HS-27A (cell line): ENCODE measurements at regions not wholly inside any gene's neighbourhood (a gene's known extent, or its start where the extent isn't known, plus 50 kb on each side); places are given as distances from the start of the nearest gene placed in this dataset.

Experiments
- DNase-seq: peaks from one replicate; pipeline ENCODE4 v3.0.0-alpha.2; 2012; ENCODE audit warnings: low read depth, missing footprints

GRCh38 chr17:70797166-70797565, 627.8 kb downstream of the KCNJ2 start:
- no peak for DNase-seq

- DNase-seq, result no peak
Observed at GRCh38 chr17:70804161-70804560, 634.8 kb downstream of the KCNJ2 start.

GRCh38 chr17:70808596-70808995, 639.3 kb downstream of the KCNJ2 start:
- no peak for DNase-seq

- DNase-seq, result no peak
Observed at GRCh38 chr17:70810609-70811008, 641.3 kb downstream of the KCNJ2 start.

- DNase-seq, result peak; percentile 20
Observed at GRCh38 chr17:70813355-70813930, 644.1 kb downstream of the KCNJ2 start.

- no peak for DNase-seq
Observed at GRCh38 chr17:70819183-70819582, 649.9 kb downstream of the KCNJ2 start.

- peak; percentile 49 for DNase-seq
Observed at GRCh38 chr17:70820276-70820675, 650.9 kb downstream of the KCNJ2 start.

GRCh38 chr17:70825321-70826125, 656.2 kb downstream of the KCNJ2 start:
- DNase-seq, result no peak

GRCh38 chr17:70829876-70830275, 660.5 kb downstream of the KCNJ2 start:
- no peak for DNase-seq

- DNase-seq, result no peak
Observed at GRCh38 chr17:70834039-70834438, 664.7 kb downstream of the KCNJ2 start.

GRCh38 chr17:70848785-70849184, 679.5 kb downstream of the KCNJ2 start:
- peak; percentile 29 for DNase-seq

- DNase-seq, result no peak
Observed at GRCh38 chr17:70855401-70856054, 686.2 kb downstream of the KCNJ2 start.

GRCh38 chr17:70857351-70857750, 688.0 kb downstream of the KCNJ2 start:
- no peak for DNase-seq

GRCh38 chr17:70859829-70860228, 690.5 kb downstream of the KCNJ2 start:
- no peak for DNase-seq

GRCh38 chr17:70862295-70862694, 693.0 kb downstream of the KCNJ2 start:
- no peak for DNase-seq

- no peak for DNase-seq
Observed at GRCh38 chr17:70863436-70864248, 694.3 kb downstream of the KCNJ2 start.

GRCh38 chr17:70865993-70866804, 696.9 kb downstream of the KCNJ2 start:
- DNase-seq, result no peak

- no peak for DNase-seq
Observed at GRCh38 chr17:70868149-70868548, 698.8 kb downstream of the KCNJ2 start.

- DNase-seq, result no peak
Observed at GRCh38 chr17:70869402-70870085, 700.2 kb downstream of the KCNJ2 start.

- no peak for DNase-seq
Observed at GRCh38 chr17:70871180-70871818, 702.0 kb downstream of the KCNJ2 start.
